ENCODE measurements at regions not wholly inside any gene's neighbourhood (a gene's known extent, or its start where the extent isn't known, plus 50 kb on each side); places are given as distances from the start of the nearest gene placed in this dataset.

DNA sequence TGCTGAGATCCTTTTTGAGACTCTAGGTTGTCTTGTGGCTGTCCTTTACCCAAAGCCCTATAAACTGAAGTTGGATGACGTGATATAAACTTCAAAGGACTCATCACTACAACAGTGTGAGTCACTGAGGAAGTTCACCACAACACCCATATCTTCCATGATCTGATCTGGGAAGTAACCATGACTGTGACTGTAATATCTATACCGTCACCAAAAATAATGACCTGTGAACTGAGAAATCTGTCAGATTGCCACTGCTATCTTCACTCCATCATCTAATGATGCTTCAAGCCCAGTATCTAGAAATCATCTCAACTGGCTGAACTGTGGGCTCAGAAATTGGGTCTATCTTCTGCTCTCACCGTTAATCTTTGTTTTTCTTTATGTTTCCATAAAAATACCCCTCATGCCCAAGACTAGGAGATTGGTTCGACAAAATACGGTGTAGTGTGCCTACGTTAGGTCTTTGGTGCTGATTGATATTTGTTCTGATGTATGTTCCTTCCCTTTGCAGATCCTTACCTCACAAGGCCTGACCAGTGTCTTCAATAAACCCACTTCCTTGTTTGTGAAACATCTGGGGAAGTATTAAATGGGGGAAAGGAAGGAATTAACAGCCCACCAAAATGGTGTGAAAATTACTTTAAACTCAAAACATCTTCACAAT, 78.2 kb downstream of the MYL12B start:
- no peak overlapping the region for H3K4me3 ChIP-seq (ENCODE audit: low read depth, low read length)
- DNase-seq (ENCODE audit: low read depth) = no peak
- TF ChIP-seq, protein P1, sequence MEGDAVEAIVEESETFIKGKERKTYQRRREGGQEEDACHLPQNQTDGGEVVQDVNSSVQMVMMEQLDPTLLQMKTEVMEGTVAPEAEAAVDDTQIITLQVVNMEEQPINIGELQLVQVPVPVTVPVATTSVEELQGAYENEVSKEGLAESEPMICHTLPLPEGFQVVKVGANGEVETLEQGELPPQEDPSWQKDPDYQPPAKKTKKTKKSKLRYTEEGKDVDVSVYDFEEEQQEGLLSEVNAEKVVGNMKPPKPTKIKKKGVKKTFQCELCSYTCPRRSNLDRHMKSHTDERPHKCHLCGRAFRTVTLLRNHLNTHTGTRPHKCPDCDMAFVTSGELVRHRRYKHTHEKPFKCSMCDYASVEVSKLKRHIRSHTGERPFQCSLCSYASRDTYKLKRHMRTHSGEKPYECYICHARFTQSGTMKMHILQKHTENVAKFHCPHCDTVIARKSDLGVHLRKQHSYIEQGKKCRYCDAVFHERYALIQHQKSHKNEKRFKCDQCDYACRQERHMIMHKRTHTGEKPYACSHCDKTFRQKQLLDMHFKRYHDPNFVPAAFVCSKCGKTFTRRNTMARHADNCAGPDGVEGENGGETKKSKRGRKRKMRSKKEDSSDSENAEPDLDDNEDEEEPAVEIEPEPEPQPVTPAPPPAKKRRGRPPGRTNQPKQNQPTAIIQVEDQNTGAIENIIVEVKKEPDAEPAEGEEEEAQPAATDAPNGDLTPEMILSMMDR (IDR thresholded peaks at IDR 0.05; ENCODE audit: insufficient read depth, low read depth, low read length, missing control alignments) = no peak

DNA sequence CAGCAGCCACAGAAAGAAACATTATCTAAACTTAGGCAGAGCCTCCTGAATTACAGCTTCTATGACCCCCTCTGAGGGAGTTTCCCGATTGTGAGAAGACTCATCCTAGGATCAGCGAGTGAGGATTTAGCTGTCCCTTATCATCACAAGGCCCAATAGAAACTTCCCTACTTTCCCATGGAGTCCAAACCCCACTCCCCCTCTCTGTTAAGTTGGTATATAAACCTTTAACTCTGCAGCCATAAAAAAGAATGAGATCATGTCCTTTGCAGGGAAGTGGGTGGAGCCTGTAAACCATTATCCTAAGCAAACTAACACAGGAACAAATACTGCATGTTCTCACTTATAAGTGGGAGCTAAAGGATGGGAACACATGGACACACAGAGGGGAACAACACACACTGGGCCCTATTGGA, 78.8 kb downstream of the MYL12B start:
- no peak overlapping the region for H3K4me3 ChIP-seq (ENCODE audit: low read depth, low read length)
- TF ChIP-seq, protein P1 (IDR thresholded peaks at IDR 0.05; ENCODE audit: insufficient read depth, low read depth, low read length, missing control alignments) = no peak
- no peak for DNase-seq (ENCODE audit: low read depth)

DNA sequence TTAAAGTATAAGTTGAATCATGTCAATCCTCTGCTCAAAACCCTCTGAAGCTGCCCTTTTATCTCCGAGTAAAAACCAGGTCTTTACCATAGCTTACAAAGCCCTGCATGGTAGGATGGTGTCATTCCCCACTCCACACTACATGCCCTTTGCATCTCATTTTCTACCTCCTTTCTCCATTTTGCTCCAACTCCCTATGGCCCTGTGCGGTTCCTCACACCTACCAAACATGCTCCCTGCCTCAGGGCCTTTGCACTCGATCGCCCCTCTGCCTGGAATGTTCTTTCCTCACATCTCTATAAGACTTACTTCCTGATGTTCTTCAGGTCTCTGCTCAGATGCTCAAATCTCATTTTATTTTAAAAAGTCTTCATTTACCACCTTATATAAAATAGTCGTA, 80.7 kb downstream of the MYL12B start:
- TF ChIP-seq, protein P1 (IDR thresholded peaks at IDR 0.05; ENCODE audit: insufficient read depth, low read depth, low read length, missing control alignments) = no peak
- no peak for DNase-seq (ENCODE audit: low read depth)
- no peak overlapping the region for H3K4me3 ChIP-seq (ENCODE audit: low read depth, low read length)

DNA sequence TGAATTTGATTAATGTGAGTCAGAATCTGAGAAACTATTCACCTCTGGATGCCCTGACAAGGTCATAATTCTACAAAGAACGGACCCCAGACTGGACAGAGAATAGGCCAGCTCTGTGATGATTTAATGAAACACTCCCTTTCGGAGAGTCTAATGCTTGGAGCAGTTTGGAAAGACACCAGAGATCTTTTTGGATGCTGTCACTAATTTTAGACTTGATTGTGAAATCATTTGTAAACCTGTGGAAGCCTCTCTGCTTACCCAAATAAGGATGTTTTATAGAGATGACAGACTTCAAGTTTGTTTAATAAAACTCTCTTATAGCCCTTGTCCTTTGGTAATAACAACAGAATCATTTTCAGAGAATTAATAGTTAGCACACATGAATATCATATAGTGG, 83.5 kb downstream of the MYL12B start:
- H3K4me3 ChIP-seq (ENCODE audit: low read depth, low read length) = no peak overlapping the region
- no peak for DNase-seq (ENCODE audit: low read depth)
- TF ChIP-seq, protein P1 (IDR thresholded peaks at IDR 0.05; ENCODE audit: insufficient read depth, low read depth, low read length, missing control alignments) = no peak

DNA sequence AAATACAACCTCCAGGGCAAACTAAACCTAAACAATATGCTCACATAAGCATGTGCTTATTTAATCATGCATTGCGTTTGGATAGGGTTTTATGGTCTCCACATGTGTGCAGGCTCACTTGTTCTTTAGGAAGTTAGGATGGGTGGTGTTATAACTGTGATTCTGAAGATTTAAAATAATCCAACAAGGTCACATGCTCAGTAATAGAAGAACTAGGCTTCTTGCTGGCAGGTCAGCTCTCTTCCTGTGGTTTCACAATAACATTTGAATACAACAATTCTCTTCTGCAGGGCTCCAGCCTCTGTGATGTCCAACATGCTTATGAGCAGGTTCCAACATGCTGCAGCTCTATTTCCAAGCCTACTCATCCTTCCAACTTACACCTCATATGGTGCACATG, 84.0 kb downstream of the MYL12B start:
- TF ChIP-seq, protein P1 (IDR thresholded peaks at IDR 0.05; ENCODE audit: insufficient read depth, low read depth, low read length, missing control alignments) = no peak
- no peak for DNase-seq (ENCODE audit: low read depth)

DNA sequence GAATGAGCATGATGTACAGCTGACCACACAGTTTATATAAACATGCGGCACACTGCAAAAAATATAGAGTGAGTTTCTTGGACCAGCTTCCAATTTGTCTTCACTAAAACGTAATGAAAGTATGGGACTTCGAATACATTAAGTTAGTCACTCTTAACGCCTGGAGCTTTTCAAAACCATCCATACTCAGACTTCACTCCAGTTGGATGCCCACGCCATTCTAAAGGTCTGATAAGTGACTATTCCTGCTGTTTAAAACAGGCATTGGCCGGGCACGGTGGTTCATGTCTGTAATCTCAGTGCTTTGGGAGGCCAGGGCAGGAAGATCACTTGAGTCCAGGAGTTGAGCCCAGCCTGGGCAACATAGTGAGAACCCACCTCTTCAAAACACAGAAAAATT, 84.6 kb downstream of the MYL12B start:
- TF ChIP-seq, protein P1 (IDR thresholded peaks at IDR 0.05; ENCODE audit: insufficient read depth, low read depth, low read length, missing control alignments) = no peak
- DNase-seq (ENCODE audit: low read depth) = no peak
- no peak overlapping the region for H3K4me3 ChIP-seq (ENCODE audit: low read depth, low read length)

More for the DNA sequence above, 84.0 kb downstream of the MYL12B start:
- no peak overlapping the region for H3K4me3 ChIP-seq (ENCODE audit: low read depth, low read length)

DNA sequence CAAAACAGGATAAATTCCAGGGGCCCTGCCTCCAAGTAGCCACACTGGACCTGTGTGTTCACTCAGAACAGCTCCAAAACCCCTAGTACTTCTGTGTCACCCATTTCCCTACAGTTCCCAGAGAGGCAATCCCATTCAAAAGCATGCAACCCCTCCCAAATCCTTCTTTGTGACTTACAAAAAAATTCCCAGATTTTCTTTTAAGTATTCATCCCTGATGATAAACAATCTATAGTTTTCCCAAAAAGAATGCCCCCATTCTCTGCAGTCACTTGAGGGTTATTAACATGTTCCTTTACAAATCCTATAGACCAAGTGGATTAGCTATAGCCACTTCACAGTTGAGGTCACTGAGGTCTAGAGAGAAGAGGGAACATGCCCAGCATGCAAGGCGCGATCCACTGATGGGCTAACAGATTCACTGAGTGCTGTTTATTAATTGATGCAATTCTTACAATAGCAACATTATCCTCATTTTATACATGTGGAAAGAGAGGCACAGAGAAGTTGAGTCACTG, 85.4 kb downstream of the MYL12B start:
- no peak overlapping the region for H3K4me3 ChIP-seq (ENCODE audit: low read depth, low read length)
- TF ChIP-seq, protein P1 (IDR thresholded peaks at IDR 0.05; ENCODE audit: insufficient read depth, low read depth, low read length, missing control alignments) = no peak
- DNase-seq (ENCODE audit: low read depth) = no peak
